K562 (cell line): ENCODE measurements at regions not wholly inside any gene's neighbourhood (a gene's known extent, or its start where the extent isn't known, plus 50 kb on each side); places are given as distances from the start of the nearest gene placed in this dataset.

Experiments
- BHLHE40 ChIP-seq: IDR thresholded peaks from 2 replicates; pipeline ENCODE4 v1.6.1; 2011; ENCODE audit warnings: low read length, improper control_type of control experiment
- GABPB1 ChIP-seq: sonication (generic); formaldehyde crosslinking; IDR thresholded peaks from 2 replicates; pipeline ENCODE4 v1.8.0; 2022; ENCODE audit warnings: mild to moderate bottlenecking, missing genetic modification reagents
- HEY1 ChIP-seq: fragments of 250-450 bp; sonication (Bioruptor Pico); IDR thresholded peaks from 2 replicates; pipeline ENCODE4 v1.5.0; 2020; ENCODE audit warnings: mild to moderate bottlenecking, moderate library complexity, borderline replicate concordance
- HNRNPLL ChIP-seq: fragments of 200-400 bp; formaldehyde crosslinking; IDR thresholded peaks from 2 replicates; pipeline ENCODE4 v1.6.1; 2017; ENCODE audit warnings: low read length, low read depth, mild to moderate bottlenecking; ENCODE audit not compliant: poor library complexity, severe bottlenecking
- POLR2AphosphoS2 ChIP-seq: IDR thresholded peaks from 2 replicates; pipeline ENCODE4 v1.6.1; 2012; ENCODE audit warnings: low read length, improper control_type of control experiment
- POLR2H ChIP-seq: IDR thresholded peaks from 2 replicates; pipeline ENCODE4 v1.6.1; 2016; ENCODE audit warnings: missing genetic modification characterization, low read depth, mild to moderate bottlenecking, control low read depth, missing compliant biosample characterization, moderate library complexity
- ZNF561 ChIP-seq: fragments of 450-650 bp; formaldehyde crosslinking; conservative IDR thresholded peaks from 2 replicates; pipeline ENCODE4 v1.4.0; 2020; ENCODE audit warnings: mild to moderate bottlenecking, moderate library complexity
- TF ChIP-seq, protein P1 (sequence below), 3 experiments: IDR thresholded peaks in 2 of 3; conservative IDR thresholded peaks in 1 of 3; 2 replicates each; pipeline ENCODE4 v1.5.1; 2011 to 2012; ENCODE audit warnings: low read length in 3 of 3, mild to moderate bottlenecking in 3 of 3, control low read depth in 2 of 3, improper control_type of control experiment in 1 of 3, inconsistent platforms in 1 of 3, low read depth in 1 of 3, mixed read lengths in 1 of 3, moderate library complexity in 1 of 3; ENCODE audit not compliant: insufficient read depth in 2 of 3
- TF ChIP-seq, protein P2 (sequence below): sonication (generic); formaldehyde crosslinking; IDR thresholded peaks from 2 replicates; pipeline ENCODE4 v1.8.0; 2023; ENCODE audit warnings: mild to moderate bottlenecking, missing genetic modification reagents

GRCh38 chr10:33412653-33413361 lies 78.3 kb upstream of the NRP1 start:
- TF ChIP-seq, protein P1, sequence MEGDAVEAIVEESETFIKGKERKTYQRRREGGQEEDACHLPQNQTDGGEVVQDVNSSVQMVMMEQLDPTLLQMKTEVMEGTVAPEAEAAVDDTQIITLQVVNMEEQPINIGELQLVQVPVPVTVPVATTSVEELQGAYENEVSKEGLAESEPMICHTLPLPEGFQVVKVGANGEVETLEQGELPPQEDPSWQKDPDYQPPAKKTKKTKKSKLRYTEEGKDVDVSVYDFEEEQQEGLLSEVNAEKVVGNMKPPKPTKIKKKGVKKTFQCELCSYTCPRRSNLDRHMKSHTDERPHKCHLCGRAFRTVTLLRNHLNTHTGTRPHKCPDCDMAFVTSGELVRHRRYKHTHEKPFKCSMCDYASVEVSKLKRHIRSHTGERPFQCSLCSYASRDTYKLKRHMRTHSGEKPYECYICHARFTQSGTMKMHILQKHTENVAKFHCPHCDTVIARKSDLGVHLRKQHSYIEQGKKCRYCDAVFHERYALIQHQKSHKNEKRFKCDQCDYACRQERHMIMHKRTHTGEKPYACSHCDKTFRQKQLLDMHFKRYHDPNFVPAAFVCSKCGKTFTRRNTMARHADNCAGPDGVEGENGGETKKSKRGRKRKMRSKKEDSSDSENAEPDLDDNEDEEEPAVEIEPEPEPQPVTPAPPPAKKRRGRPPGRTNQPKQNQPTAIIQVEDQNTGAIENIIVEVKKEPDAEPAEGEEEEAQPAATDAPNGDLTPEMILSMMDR (IDR thresholded peaks at IDR 0.05 in 2 of 3, conservative IDR thresholded peaks at IDR 0.05 in 1 of 3; ENCODE audit: insufficient read depth in 2 of 3, low read depth in 1 of 3, low read length in 3 of 3) = no peak
- no peak for TF ChIP-seq BHLHE40
- no peak for TF ChIP-seq HNRNPLL
- TF ChIP-seq ZNF561 (CRISPR knock-in tag) = no peak
- TF ChIP-seq HEY1 (CRISPR knock-in tag) = no peak
- TF ChIP-seq POLR2AphosphoS2 = no peak
- no peak for TF ChIP-seq POLR2H (tag)
- no peak for TF ChIP-seq GABPB1 (CRISPR knock-in tag)
- TF ChIP-seq, protein P2, sequence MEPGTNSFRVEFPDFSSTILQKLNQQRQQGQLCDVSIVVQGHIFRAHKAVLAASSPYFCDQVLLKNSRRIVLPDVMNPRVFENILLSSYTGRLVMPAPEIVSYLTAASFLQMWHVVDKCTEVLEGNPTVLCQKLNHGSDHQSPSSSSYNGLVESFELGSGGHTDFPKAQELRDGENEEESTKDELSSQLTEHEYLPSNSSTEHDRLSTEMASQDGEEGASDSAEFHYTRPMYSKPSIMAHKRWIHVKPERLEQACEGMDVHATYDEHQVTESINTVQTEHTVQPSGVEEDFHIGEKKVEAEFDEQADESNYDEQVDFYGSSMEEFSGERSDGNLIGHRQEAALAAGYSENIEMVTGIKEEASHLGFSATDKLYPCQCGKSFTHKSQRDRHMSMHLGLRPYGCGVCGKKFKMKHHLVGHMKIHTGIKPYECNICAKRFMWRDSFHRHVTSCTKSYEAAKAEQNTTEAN = no peak
